GM18909 (cell line): ENCODE measurements at regions not wholly inside any gene's neighbourhood (a gene's known extent, or its start where the extent isn't known, plus 50 kb on each side); places are given as distances from the start of the nearest gene placed in this dataset.

ENCODE experiments used
- ATAC-seq: cut with Tn5 transposase; IDR thresholded peaks from one replicate; pipeline ENCODE4 v1.9.1; 2021; ENCODE audit warnings: mild to moderate bottlenecking; ENCODE audit not compliant: unreplicated experiment, poor library complexity

- no peak for ATAC-seq
These were observed 1563.2 kb downstream of the KCNT2 start for GRCh38 chr1:195045072-195045471.

GRCh38 chr1:195030793-195031192 lies 1577.4 kb downstream of the KCNT2 start:
- no peak for ATAC-seq

DNA sequence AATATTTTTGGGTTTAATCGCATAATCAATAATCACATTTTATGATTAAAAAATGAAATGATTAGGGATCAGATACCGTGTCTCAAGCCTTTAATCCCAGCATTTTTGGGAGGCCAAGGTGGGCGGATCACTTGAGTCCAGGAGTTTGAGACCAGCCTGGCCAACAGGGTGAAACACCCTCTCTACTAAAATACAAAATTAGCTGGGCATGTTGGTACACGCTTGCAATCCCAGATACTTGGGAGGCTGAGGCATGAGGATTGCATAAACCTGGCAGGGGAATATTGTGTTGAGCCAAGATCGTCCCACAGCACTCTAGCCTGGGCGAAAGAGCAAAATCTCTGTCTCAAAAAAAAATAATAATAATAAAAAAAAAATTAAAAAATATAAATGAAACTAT lies 1581.4 kb downstream of the KCNT2 start:
- ATAC-seq = no peak

- no peak for ATAC-seq
These were observed 1588.9 kb downstream of the KCNT2 start for GRCh38 chr1:195019385-195019784.

DNA sequence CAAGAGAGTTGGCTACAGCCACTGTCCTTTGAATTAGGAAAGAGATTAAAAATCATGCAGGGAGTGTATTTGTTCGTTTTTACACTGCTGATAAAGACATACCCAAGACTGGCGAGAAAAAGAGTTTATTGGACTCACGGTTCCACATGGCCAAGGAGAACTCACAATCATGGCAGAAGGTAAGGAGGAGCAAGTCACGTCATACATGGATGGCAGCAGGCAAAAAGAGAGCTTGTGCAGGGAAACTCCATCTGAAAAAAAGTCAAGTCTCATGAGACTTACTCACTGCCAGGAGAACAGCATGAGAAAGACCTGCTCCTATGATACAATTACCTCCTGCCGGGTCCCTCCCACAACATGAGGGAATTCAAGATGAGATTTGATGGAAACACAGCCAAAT lies 1595.2 kb downstream of the KCNT2 start:
- ATAC-seq = no peak

DNA sequence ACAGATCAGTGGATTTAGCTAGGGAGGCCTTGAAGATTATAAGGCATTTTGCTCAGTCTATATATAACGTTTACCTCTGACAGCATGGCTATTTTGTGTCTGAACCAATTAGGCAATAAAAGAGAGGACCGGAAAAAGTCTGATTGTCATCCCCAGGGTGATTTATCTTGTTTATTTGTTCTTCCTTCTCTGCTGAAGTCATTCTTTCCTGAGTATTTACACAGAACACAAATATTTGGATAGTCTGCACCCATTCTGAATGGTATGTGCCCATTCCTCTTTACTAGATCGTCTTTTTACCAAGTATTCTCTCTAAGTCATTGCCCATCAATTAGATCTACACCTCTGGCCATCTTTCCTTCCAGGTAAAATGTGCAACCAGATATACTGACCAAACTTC lies 1602.9 kb downstream of the KCNT2 start:
- no peak for ATAC-seq

GRCh38 chr1:194990483-194990882 lies 1617.8 kb downstream of the KCNT2 start:
- ATAC-seq = no peak

GRCh38 chr1:194975913-194976312 lies 1632.3 kb downstream of the KCNT2 start:
- no peak for ATAC-seq

- ATAC-seq = no peak
These were observed 1639.3 kb downstream of the KCNT2 start for GRCh38 chr1:194968916-194969315.

GRCh38 chr1:194959795-194960194 lies 1648.4 kb downstream of the KCNT2 start:
- ATAC-seq = no peak

- no peak for ATAC-seq
These were observed 1656.1 kb downstream of the KCNT2 start for GRCh38 chr1:194952171-194952570.

DNA sequence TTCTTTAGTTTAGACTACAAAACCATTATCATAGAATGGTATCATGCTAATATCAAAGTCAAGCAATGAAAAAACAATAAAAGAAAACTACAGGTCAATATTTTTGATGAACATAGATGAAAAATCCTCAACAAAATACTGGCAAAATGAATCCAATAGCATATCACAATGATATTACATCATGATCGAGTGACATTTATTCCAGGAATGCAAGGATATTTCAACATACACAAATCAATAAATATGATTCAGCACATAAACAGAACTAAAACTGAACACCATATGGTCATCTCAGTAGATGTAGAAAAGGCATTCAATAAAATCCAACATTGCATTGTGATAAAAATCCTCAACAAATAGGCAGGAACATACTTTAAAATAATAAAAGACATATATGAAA lies 1657.7 kb downstream of the KCNT2 start:
- no peak for ATAC-seq

DNA sequence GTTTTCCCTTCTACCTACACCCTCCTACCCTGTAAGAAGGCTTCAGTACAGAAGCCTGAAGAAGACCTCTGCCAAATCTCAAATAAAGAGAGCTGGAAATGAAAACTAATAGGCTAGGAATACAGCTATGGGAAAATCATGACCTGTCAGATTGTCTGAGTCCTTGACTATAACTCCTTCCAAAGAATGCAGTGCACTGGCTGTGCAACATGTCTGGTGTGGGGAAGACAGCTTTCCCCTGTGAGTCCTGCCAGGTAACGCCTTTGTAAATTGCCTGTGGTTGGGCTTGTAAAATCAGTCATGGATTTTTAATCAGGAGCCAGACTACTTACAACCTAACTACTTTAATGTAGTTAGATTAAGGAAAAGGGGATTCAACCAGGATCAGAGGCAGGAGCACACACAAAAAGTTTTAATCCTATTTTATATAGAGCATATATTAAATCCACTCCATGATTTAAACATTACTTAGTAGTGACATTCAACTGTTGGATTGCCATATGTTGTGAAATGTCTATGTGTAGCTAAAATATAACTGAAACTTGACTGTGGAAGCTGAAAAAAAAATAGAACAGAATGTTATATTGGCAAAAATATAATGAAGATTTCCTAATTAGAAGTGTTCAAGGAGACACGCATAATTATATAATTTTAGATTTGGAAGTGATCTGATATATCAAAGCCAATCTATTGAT lies 1667.8 kb downstream of the KCNT2 start:
- no peak for ATAC-seq

DNA sequence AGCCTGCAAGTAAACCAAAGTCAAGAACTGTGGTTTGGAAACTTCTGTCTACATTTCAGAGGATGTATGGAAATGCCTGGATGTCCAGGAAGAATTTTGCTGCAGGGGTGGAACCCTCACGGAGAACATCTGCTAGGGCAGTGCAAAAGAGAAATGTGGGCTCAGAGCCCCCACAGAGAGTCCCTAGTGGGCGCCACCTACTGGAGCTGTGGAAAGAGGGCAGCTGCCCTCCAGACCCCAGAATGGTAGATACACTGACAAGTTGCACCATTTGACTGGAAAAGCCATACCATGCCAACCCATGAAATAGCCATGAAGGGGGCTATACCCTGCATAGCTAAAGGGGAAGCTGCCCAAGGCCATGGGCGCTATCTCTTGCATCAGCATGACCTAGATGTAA lies 1672.4 kb downstream of the KCNT2 start:
- no peak for ATAC-seq

GRCh38 chr1:194931166-194931565 lies 1677.1 kb downstream of the KCNT2 start:
- ATAC-seq = no peak

DNA sequence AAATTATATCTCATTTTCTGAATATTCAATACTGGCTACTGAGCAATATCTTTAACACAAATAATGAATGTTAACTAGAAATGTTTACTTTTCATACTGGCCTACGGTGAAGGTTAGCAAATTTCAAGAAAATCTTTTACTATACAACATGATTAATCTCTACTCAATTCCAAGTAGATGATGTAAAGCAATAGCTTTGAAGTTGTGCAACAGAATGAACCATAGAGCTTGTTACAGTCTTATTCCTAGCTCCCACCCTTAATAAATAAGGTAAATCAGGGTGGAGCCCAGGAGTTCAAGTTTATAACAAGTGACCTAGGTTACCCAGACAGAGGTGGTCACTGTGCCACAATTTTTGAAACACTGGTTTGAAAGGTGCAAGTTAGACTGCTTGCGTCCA lies 1678.1 kb downstream of the KCNT2 start:
- ATAC-seq = no peak

GRCh38 chr1:194929357-194929756 lies 1678.9 kb downstream of the KCNT2 start:
- no peak for ATAC-seq

DNA sequence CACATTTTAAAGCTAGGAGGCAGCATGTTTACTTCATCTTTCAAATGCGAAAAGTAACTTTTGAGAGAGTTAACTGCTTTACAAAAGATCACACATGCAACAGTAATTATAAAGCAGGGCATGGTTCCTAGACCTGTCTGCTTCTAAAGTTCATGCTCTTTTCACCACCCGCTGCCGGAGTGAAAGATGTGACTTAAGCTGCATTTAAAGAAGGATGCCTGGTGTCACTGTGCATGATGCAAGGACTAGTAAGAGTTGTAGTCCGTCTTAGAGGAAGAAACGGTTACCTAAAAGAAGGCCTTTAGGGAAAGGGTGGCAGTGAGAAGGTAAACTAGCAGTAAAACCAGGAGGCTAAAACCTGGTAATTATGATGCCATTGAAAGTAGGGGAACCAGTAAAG lies 1689.1 kb downstream of the KCNT2 start:
- no peak for ATAC-seq

GRCh38 chr1:194917769-194918168 lies 1690.5 kb downstream of the KCNT2 start:
- no peak for ATAC-seq

GRCh38 chr1:194908643-194909042 lies 1699.6 kb downstream of the KCNT2 start:
- ATAC-seq = no peak

DNA sequence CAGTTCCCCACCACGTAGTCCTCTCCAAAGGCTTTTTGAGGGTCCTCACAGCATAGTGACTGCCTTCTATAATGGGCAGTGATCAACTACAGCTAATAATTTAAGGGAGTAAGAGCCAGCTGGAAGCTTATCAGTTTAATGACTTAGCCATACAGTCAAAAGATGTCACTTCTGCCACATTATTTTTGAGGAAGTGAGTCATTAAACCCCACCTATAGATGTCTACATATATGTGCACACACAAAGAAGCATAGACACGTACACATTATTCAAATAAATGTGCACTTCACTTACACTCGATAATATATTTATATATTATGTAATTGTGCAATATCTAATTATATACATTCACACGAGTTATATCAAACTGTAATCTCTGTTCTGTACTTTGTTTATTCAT lies 1704.7 kb downstream of the KCNT2 start:
- no peak for ATAC-seq

DNA sequence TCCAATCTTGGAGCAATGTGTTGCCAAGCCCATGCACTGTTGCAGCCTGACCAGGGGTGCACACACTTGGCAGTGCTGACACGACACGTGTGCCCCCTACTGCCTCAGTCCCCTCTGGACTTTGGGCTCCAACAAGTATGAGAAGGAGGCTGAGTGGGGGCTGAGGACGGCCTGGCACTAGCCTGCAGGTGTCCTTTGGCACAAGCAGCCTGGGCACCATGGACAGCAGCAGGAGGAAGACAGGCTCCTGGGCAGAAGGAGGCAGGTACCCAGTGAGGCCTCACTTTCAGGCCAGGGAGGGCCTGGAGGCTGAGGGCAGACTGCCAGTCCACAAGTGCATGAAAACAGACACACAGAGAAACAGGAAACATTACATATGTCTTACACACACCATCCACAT lies 1702.9 kb upstream of the B3GALT2 start:
- no peak for ATAC-seq

DNA sequence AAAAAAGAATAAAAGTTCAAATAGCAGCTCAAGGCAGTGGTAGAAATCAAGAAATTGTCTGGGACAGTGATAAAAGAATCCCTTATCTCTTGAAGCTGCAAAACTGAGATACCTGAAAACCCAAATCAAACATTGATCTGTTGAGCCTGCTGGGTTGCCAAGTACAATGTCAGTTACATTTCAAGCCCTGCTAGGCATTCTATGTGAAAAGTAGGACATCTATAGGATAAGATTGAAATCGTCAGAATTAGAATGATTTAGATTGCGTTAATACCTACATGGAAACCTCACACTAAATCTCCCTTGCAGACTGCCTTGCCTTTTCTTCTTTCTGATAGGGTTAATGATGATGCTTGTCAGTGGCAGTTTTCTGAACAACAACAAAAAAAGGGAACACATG lies 1684.4 kb upstream of the B3GALT2 start:
- ATAC-seq = no peak
